Activated T-cell treated with anti-CD3 and anti-CD28 coated beads, Interleukin-2, amount 50 U/mL, for 24 hours (primary cell): ENCODE measurements at regions not wholly inside any gene's neighbourhood (a gene's known extent, or its start where the extent isn't known, plus 50 kb on each side); places are given as distances from the start of the nearest gene placed in this dataset.

ENCODE experiments used
- DNase-seq: peaks from one replicate; pipeline ENCODE4 v3.0.0-alpha.2; 2020
- H3K27ac Mint-ChIP-seq: 2 replicates; pipeline ENCODE4 v1.8.0; 2020; ENCODE audit warnings: mild to moderate bottlenecking, mixed read lengths
- H3K27me3 Mint-ChIP-seq: 2 replicates; pipeline ENCODE4 v1.8.0; 2020; ENCODE audit warnings: mixed read lengths
- H3K36me3 Mint-ChIP-seq: 2 replicates; pipeline ENCODE4 v1.8.0; 2020; ENCODE audit warnings: low read depth, mixed read lengths
- H3K4me1 Mint-ChIP-seq: 2 replicates; pipeline ENCODE4 v1.8.0; 2020; ENCODE audit warnings: low read depth, mixed read lengths
- H3K4me3 Mint-ChIP-seq: 2 replicates; pipeline ENCODE4 v1.8.0; 2020; ENCODE audit warnings: mild to moderate bottlenecking, moderate library complexity, mixed read lengths
- H3K9me3 Mint-ChIP-seq: 2 replicates; pipeline ENCODE4 v1.8.0; 2020; ENCODE audit warnings: mixed read lengths

DNA sequence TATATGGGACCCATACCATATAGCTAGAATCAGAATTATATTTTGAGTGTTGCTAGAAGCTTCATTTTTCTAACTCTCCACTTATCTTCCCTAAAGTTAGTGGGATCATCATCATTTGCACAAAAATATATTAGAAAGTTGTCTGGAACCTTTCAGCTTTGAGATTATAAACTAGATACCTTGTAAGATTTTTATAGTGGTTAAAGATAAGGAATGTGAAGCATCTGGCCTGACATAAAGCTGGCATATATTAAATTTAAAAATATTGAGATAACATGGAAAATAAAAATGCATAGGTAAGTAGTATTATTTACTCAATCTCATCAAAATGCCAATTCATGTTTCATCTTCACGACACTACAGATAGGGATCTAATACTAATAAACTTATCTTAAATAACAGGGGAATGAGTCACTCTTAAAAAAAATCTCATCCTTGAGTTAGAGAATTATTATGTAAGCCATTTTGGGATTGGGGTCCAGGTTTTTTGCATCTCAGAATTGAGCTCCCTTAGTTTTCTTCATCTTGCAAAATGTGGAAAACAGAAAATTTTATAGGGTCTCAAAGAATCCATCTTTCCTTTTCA is 318.5 kb downstream of the KCNC2 start:
- H3K9me3 Mint-ChIP-seq = no peaks in the 10 kb centered on the region

GRCh38 chr12:74892057-74892633 is 317.5 kb downstream of the KCNC2 start:
- Mint-ChIP-seq H3K4me3 (no peak overlapping the region), H3K27ac (no peak overlapping the region), H3K4me1 (peaks cover 38% of the 10 kb centered on the region), H3K27me3 (no peaks in the 10 kb centered on the region), H3K9me3 (no peaks in the 10 kb centered on the region), H3K36me3 (no peaks in the 10 kb centered on the region)
- no peak for DNase-seq

More for the DNA sequence above, 318.5 kb downstream of the KCNC2 start:
- Mint-ChIP-seq H3K27me3 (no peaks in the 10 kb centered on the region), H3K27ac (no peak overlapping the region), H3K36me3 (no peaks in the 10 kb centered on the region), H3K4me1 (peaks cover 38% of the 10 kb centered on the region), H3K4me3 (no peak overlapping the region)
- no peak for DNase-seq

DNA sequence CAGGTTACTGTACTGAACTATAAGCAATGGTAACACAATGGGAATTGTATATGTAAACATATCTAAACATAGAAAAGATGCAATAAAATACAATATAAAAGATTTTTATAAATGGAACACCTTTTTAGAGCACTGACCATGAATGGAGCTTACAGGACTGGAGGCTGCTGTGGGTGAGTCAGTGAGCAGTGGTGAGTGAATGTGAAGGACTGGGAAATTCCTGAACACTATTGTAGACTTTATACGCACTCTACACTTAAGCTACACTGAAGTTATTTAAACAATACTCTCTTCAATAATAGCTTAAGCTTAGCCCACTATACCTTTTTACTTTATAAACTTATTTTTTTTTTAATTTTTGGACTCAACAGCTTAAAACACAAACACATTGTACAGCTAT is 313.5 kb downstream of the KCNC2 start:
- H3K4me1 Mint-ChIP-seq = peaks cover 42% of the 10 kb centered on the region
- no peaks in the 10 kb centered on the region for H3K27me3 Mint-ChIP-seq
- DNase-seq = no peak
- no peaks in the 10 kb centered on the region for H3K36me3 Mint-ChIP-seq
- no peaks in the 10 kb centered on the region for H3K9me3 Mint-ChIP-seq
- H3K4me3 Mint-ChIP-seq = no peak overlapping the region
- no peak overlapping the region for H3K27ac Mint-ChIP-seq

- Mint-ChIP-seq H3K36me3 (no peaks in the 10 kb centered on the region), H3K4me3 (no peak overlapping the region), H3K9me3 (no peaks in the 10 kb centered on the region), H3K27me3 (no peaks in the 10 kb centered on the region), H3K27ac (peak overlapping the region; percentile 24), H3K4me1 (peaks cover 28% of the 10 kb centered on the region)
- no peak for DNase-seq
These were observed 312.0 kb downstream of the KCNC2 start for GRCh38 chr12:74897425-74898211.

DNA sequence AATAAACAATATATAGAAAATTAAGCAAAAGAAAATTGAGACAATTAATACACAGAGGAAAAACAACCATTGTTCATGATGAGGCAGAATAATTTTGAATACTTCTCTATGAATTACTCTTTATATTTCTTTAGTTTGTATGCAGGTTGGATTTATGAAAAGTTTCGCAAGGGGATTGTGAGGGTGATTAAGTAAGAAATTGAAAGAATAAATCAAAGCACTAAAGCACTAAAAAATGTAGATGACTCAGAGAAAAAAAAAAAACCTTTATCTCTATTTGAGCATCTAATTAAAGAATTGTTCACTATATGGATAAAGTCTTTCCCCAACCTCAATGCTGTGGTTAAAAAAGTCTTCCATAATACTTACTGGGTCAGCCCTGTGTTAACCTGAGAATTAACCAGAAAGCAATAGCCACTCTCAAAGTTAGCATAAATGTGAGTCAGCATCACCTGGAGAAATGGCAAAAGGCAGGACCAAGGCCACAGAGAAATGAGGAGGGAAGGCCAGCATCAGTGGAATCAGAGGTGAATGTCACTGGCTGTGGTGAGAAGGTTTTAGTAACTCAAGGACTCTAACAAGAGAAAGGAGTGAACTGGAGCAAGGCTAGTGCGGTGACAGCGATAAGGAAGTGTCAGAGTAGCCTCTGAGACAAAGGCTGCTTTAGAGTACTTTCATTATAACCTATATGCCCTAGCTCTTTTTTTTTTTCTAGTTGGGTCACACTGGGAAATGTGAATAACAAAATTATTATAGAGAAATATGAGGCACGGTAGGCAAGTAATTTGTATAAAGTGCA is 310.4 kb downstream of the KCNC2 start:
- DNase-seq = no peak
- Mint-ChIP-seq H3K9me3 (no peaks in the 10 kb centered on the region), H3K4me3 (no peak overlapping the region), H3K27me3 (no peaks in the 10 kb centered on the region), H3K27ac (no peak overlapping the region), H3K4me1 (peaks cover 27% of the 10 kb centered on the region), H3K36me3 (no peaks in the 10 kb centered on the region)

GRCh38 chr12:74900232-74900631 is 309.4 kb downstream of the KCNC2 start:
- DNase-seq = no peak
- H3K36me3 Mint-ChIP-seq = no peaks in the 10 kb centered on the region
- H3K27me3 Mint-ChIP-seq = no peaks in the 10 kb centered on the region
- no peak overlapping the region for H3K27ac Mint-ChIP-seq
- no peaks in the 10 kb centered on the region for H3K9me3 Mint-ChIP-seq
- H3K4me1 Mint-ChIP-seq = peaks cover 27% of the 10 kb centered on the region
- no peak overlapping the region for H3K4me3 Mint-ChIP-seq

- no peak for DNase-seq
- H3K9me3 Mint-ChIP-seq = no peaks in the 10 kb centered on the region
- no peak overlapping the region for H3K27ac Mint-ChIP-seq
- H3K4me1 Mint-ChIP-seq = peaks cover 21% of the 10 kb centered on the region
- H3K4me3 Mint-ChIP-seq = no peak overlapping the region
- no peaks in the 10 kb centered on the region for H3K27me3 Mint-ChIP-seq
- no peaks in the 10 kb centered on the region for H3K36me3 Mint-ChIP-seq
These were observed 306.1 kb downstream of the KCNC2 start for GRCh38 chr12:74903522-74903921.

DNA sequence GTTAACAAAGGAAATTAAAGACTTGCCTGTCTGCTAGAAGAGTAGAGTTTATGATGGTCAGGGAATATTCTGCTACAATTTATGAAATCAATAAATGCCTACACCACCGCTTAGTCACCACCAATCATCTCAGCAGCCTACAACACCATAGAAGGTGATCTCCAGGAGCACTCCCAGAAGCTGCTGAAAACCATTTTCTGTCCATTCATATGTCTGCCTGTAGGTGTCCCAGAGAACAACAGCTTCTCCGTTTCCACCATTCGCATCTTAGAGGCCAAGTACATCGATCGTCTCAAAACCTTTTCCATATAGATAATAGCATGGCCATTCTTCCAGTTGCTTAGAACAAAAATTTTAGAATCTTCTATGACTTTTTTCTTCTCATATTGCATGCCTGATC is 303.4 kb downstream of the KCNC2 start:
- Mint-ChIP-seq H3K27me3 (no peaks in the 10 kb centered on the region), H3K36me3 (no peaks in the 10 kb centered on the region), H3K4me3 (no peak overlapping the region), H3K4me1 (no peaks in the 10 kb centered on the region), H3K27ac (no peak overlapping the region), H3K9me3 (no peaks in the 10 kb centered on the region)
- no peak for DNase-seq

DNA sequence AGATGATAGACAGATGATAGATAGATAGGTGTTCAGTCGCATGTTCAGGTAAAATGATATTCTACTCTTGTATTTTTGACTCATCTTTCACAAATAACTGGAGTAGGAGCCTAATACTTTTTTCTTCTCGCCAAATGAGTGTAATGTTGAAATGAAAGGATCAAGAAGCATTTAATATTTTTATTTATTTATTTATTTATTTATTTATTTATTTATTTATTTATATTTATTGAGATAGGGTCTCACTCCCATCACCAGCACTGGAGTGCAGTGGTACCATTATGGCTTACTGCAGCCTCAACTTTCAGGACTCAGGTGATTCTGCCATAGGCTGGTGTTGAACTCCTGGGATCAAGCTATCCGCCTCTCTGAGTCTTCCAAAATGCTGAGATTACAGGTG is 298.8 kb downstream of the KCNC2 start:
- no peaks in the 10 kb centered on the region for H3K27me3 Mint-ChIP-seq
- H3K36me3 Mint-ChIP-seq = no peaks in the 10 kb centered on the region
- H3K27ac Mint-ChIP-seq = no peak overlapping the region
- no peak for DNase-seq
- no peak overlapping the region for H3K4me3 Mint-ChIP-seq
- no peaks in the 10 kb centered on the region for H3K9me3 Mint-ChIP-seq
- H3K4me1 Mint-ChIP-seq = no peaks in the 10 kb centered on the region

GRCh38 chr12:74914378-74914777 is 295.3 kb downstream of the KCNC2 start:
- H3K27ac Mint-ChIP-seq = no peak overlapping the region

DNA sequence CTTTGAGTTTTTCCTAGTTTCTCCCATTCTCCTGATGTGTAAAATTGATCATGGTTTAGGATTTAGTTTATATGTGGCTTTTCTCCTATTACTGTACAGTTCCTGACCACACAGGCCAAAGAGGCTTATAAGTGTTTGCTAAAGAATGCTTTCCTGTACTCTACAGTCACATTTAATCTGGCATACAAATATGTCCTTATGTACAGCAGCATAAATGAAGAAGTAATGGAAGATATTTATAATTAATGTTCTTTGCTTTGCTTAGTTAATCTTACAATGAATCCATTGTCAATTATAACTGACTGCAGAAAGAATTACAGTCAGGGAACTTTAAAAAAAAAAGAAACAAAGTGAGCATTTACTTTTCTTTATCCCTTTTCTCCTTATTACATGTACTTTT is 293.9 kb downstream of the KCNC2 start:
- no peak overlapping the region for H3K4me3 Mint-ChIP-seq
- no peaks in the 10 kb centered on the region for H3K4me1 Mint-ChIP-seq
- H3K27me3 Mint-ChIP-seq = no peaks in the 10 kb centered on the region
- H3K9me3 Mint-ChIP-seq = peaks cover under 1% of the 10 kb centered on the region
- H3K36me3 Mint-ChIP-seq = no peaks in the 10 kb centered on the region
- H3K27ac Mint-ChIP-seq = no peak overlapping the region
- DNase-seq = no peak

More at GRCh38 chr12:74914378-74914777, 295.3 kb downstream of the KCNC2 start:
- Mint-ChIP-seq H3K9me3 (no peaks in the 10 kb centered on the region), H3K27me3 (no peaks in the 10 kb centered on the region), H3K4me1 (no peaks in the 10 kb centered on the region), H3K4me3 (no peak overlapping the region), H3K36me3 (no peaks in the 10 kb centered on the region)
- DNase-seq = no peak

- Mint-ChIP-seq H3K27me3 (no peaks in the 10 kb centered on the region), H3K4me3 (no peak overlapping the region)
- DNase-seq = no peak
These were observed 291.9 kb downstream of the KCNC2 start for GRCh38 chr12:74917743-74918142.

GRCh38 chr12:74918291-74918690 is 291.3 kb downstream of the KCNC2 start:
- Mint-ChIP-seq H3K9me3 (peaks cover 2% of the 10 kb centered on the region), H3K27me3 (no peaks in the 10 kb centered on the region), H3K4me3 (no peak overlapping the region), H3K4me1 (no peaks in the 10 kb centered on the region), H3K36me3 (no peaks in the 10 kb centered on the region), H3K27ac (no peak overlapping the region)
- DNase-seq = no peak

More at GRCh38 chr12:74917743-74918142, 291.9 kb downstream of the KCNC2 start:
- Mint-ChIP-seq H3K27ac (no peak overlapping the region), H3K36me3 (no peaks in the 10 kb centered on the region), H3K9me3 (peaks cover 2% of the 10 kb centered on the region), H3K4me1 (no peaks in the 10 kb centered on the region)

DNA sequence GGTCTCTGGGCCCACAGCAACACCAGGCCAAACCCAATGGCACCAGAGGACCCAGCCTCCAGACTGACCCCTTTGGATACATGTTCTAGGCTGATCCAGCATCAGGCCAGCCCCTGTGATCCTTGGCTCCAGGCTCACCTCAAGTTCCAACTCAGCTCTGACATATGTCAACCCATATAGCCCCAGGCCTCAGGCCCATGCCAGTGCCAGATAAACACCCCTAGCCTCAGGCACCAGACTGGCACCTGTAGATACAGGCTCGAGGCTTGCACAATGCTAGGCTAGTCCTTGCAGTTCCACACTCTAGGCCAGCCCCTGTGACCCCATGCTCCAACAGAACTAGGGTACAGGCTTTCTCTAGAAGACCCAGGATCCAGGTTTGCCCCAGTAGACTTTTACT is 287.5 kb downstream of the KCNC2 start:
- Mint-ChIP-seq H3K4me1 (no peaks in the 10 kb centered on the region), H3K27ac (no peak overlapping the region), H3K4me3 (no peak overlapping the region), H3K9me3 (peaks cover 7% of the 10 kb centered on the region), H3K27me3 (no peaks in the 10 kb centered on the region), H3K36me3 (no peaks in the 10 kb centered on the region)
- DNase-seq = no peak
